ENCODE measurements at regions not wholly inside any gene's neighbourhood (a gene's known extent, or its start where the extent isn't known, plus 50 kb on each side); places are given as distances from the start of the nearest gene placed in this dataset.

DNA sequence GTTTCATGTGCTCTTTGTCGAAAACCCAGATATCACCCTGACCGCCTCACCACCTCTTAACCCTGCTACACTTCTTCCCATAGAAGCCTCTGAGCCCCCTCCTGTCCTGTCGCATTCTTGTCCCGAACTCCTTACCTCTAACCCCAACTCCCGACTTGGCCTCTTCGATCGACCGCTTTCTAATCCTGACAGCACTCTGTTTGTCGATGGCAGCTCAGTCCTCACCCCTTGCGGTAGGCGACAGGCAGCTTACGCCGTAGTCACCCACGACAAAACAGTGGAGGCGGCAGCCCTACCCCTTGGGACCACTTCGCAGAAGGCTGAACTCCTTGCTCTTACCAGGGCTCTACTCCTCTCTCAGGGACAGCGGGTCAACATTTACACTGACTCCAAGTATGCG lies 961.7 kb downstream of the RPA4 start:
- CTCF ChIA-PET = no interaction called here

DNA sequence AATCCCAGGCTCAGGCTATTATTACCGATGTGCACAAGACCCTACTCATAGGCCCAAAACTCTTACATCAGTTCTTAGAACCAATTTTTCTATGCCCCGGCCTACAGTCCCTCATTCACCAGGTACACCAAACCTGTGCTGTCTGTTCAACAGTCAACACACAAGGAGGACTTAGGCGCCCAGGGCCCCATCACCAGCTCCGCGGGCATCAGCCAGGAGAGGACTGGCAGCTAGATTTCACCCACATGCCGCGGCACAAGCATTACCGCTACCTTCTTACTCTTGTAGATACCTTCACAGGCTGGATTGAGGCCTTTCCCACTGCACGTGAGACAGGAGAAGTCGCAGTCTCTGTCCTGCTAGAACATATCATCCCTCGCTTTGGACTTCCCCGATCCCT lies 962.5 kb downstream of the RPA4 start:
- no peaks in the 10 kb centered on the region for H3K27me3 ChIP-seq (ENCODE audit: low read length)
- ATAC-seq = no peak
- CTCF ChIA-PET = no interaction called here

More for the DNA sequence above, 961.7 kb downstream of the RPA4 start:
- Histone ChIP-seq H3K9me3 (ENCODE audit: low read length) (no peaks in the 10 kb centered on the region), H3K4me1 (ENCODE audit: insufficient read depth, low read length) (peaks cover 8% of the 10 kb centered on the region; the same call in 1 of the 2 replicates), H3F3A (ENCODE audit: low read length, unreplicated experiment) (no peaks in the 10 kb centered on the region), H2AFZ (ENCODE audit: low read length) (no peak overlapping the region), H3K27ac (ENCODE audit: low read length) (no peak overlapping the region), H3K79me2 (ENCODE audit: low read length) (no peaks in the 10 kb centered on the region), H3K9ac (ENCODE audit: low read length) (no peak overlapping the region), H3K4me2 (ENCODE audit: low read length) (no peak overlapping the region), H3K36me3 (ENCODE audit: low read depth, low read length) (no peaks in the 10 kb centered on the region), H3K27me3 (ENCODE audit: low read length) (no peaks in the 10 kb centered on the region), H3K4me3 (ENCODE audit: low read length) (no peak overlapping the region), H4K20me1 (ENCODE audit: low read length) (no peaks in the 10 kb centered on the region), H3K9me2 (replicated peaks; ENCODE audit: low read length) (no peaks in the 10 kb centered on the region)
- intact Hi-C loops (cut with micrococcal nuclease) = no loop called here
- DNase-seq = no peak
- POLR2A ChIA-PET (ENCODE audit: unreplicated experiment) = no interaction called here
- ATAC-seq = no peak
- no TSS peak for BruUV-seq (replicated peaks)
- TF ChIP-seq, protein P1, sequence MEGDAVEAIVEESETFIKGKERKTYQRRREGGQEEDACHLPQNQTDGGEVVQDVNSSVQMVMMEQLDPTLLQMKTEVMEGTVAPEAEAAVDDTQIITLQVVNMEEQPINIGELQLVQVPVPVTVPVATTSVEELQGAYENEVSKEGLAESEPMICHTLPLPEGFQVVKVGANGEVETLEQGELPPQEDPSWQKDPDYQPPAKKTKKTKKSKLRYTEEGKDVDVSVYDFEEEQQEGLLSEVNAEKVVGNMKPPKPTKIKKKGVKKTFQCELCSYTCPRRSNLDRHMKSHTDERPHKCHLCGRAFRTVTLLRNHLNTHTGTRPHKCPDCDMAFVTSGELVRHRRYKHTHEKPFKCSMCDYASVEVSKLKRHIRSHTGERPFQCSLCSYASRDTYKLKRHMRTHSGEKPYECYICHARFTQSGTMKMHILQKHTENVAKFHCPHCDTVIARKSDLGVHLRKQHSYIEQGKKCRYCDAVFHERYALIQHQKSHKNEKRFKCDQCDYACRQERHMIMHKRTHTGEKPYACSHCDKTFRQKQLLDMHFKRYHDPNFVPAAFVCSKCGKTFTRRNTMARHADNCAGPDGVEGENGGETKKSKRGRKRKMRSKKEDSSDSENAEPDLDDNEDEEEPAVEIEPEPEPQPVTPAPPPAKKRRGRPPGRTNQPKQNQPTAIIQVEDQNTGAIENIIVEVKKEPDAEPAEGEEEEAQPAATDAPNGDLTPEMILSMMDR (conservative IDR thresholded peaks at IDR 0.05; ENCODE audit: low read depth, low read length) = no peak
- no peak for TF ChIP-seq EZH2phosphoT487 (IDR thresholded peaks at IDR 0.05; ENCODE audit: borderline replicate concordance, low read length)
- no peak for TF ChIP-seq EZH2 (IDR thresholded peaks at IDR 0.05; ENCODE audit: low read length, unreplicated experiment)

DNA sequence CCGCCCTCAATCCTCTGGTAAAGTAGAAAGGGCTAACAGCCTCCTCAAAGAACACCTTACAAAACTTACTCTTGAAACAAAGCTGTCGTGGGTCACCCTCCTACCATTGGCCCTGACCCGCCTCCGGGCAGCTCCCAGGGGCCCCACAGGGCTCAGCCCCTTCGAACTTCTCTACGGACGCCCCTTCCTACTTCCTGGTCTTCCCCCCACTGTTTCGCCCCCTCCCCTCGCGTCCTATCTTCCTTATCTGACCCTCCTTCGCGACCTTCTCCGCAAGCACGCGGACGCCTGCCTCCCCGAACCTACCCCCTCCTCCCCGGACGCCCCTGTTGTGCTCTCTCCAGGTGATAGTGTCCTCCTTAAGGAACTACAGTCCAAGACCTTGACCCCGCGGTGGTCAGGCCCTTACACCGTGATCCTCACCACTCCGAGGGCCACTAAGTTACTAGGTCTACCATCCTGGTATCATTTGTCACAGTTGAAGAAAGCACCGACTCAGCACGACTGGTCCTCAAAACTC lies 963.1 kb downstream of the RPA4 start:
- TF ChIP-seq EZH2 (IDR thresholded peaks at IDR 0.05; ENCODE audit: low read length, unreplicated experiment) (no peak), EZH2phosphoT487 (IDR thresholded peaks at IDR 0.05; ENCODE audit: borderline replicate concordance, low read length) (no peak)
- TF ChIP-seq, protein P1 (conservative IDR thresholded peaks at IDR 0.05; ENCODE audit: low read depth, low read length) = no peak

More for the DNA sequence above, 962.5 kb downstream of the RPA4 start:
- Histone ChIP-seq H3K9ac (ENCODE audit: low read length) (no peak overlapping the region), H2AFZ (ENCODE audit: low read length) (no peak overlapping the region), H3K9me3 (ENCODE audit: low read length) (no peaks in the 10 kb centered on the region), H3K36me3 (ENCODE audit: low read depth, low read length) (no peaks in the 10 kb centered on the region), H4K20me1 (ENCODE audit: low read length) (no peaks in the 10 kb centered on the region), H3K4me3 (ENCODE audit: low read length) (no peak overlapping the region), H3K4me2 (ENCODE audit: low read length) (no peak overlapping the region), H3K27ac (ENCODE audit: low read length) (no peak overlapping the region), H3K79me2 (ENCODE audit: low read length) (no peaks in the 10 kb centered on the region), H3K4me1 (ENCODE audit: insufficient read depth, low read length) (peaks cover 12% of the 10 kb centered on the region; the same call in 1 of the 2 replicates), H3F3A (ENCODE audit: low read length, unreplicated experiment) (no peaks in the 10 kb centered on the region), H3K9me2 (replicated peaks; ENCODE audit: low read length) (no peaks in the 10 kb centered on the region)
- no TSS peak for BruUV-seq (replicated peaks)
- POLR2A ChIA-PET (ENCODE audit: unreplicated experiment) = no interaction called here
- intact Hi-C loops (cut with micrococcal nuclease) = no loop called here
- no peak for DNase-seq
- TF ChIP-seq EZH2phosphoT487 (IDR thresholded peaks at IDR 0.05; ENCODE audit: borderline replicate concordance, low read length) (no peak), EZH2 (IDR thresholded peaks at IDR 0.05; ENCODE audit: low read length, unreplicated experiment) (no peak)
- TF ChIP-seq, protein P1 (conservative IDR thresholded peaks at IDR 0.05; ENCODE audit: low read depth, low read length) = no peak

More for the DNA sequence above, 963.1 kb downstream of the RPA4 start:
- H4K20me1 ChIP-seq (ENCODE audit: low read length) = no peaks in the 10 kb centered on the region
- H2AFZ ChIP-seq (ENCODE audit: low read length) = no peak overlapping the region
- peaks cover 12% of the 10 kb centered on the region; the same call in 1 of the 2 replicates for H3K4me1 ChIP-seq (ENCODE audit: insufficient read depth, low read length)
- H3K9me2 ChIP-seq (replicated peaks; ENCODE audit: low read length) = no peaks in the 10 kb centered on the region
- H3K27ac ChIP-seq (ENCODE audit: low read length) = no peak overlapping the region
- intact Hi-C loops (cut with micrococcal nuclease) = no loop called here
- POLR2A ChIA-PET (ENCODE audit: unreplicated experiment) = no interaction called here
- H3K4me3 ChIP-seq (ENCODE audit: low read length) = no peak overlapping the region
- CTCF ChIA-PET = no interaction called here
- no peaks in the 10 kb centered on the region for H3K36me3 ChIP-seq (ENCODE audit: low read depth, low read length)
- H3K9me3 ChIP-seq (ENCODE audit: low read length) = no peaks in the 10 kb centered on the region
- ATAC-seq (no peak), DNase-seq (no peak)
- no peaks in the 10 kb centered on the region for H3K27me3 ChIP-seq (ENCODE audit: low read length)
- no TSS peak for BruUV-seq (replicated peaks)
- H3F3A ChIP-seq (ENCODE audit: low read length, unreplicated experiment) = no peaks in the 10 kb centered on the region
- H3K9ac ChIP-seq (ENCODE audit: low read length) = no peak overlapping the region
- H3K4me2 ChIP-seq (ENCODE audit: low read length) = no peak overlapping the region
- H3K79me2 ChIP-seq (ENCODE audit: low read length) = no peaks in the 10 kb centered on the region
